Neural cell (in vitro differentiated cells): ENCODE measurements at regions not wholly inside any gene's neighbourhood (a gene's known extent, or its start where the extent isn't known, plus 50 kb on each side); places are given as distances from the start of the nearest gene placed in this dataset.

ENCODE experiments used
- CTCF ChIP-seq: fragments of 450-650 bp; IDR thresholded peaks from 2 replicates; pipeline ENCODE4 v1.5.1; 2014; ENCODE audit warnings: antibody characterized with exemption, mild to moderate bottlenecking, moderate library complexity; ENCODE audit not compliant: poor library complexity, severe bottlenecking
- EP300 ChIP-seq: fragments of 450-650 bp; conservative IDR thresholded peaks from 2 replicates; pipeline ENCODE4 v1.6.1; 2014; ENCODE audit warnings: antibody characterized with exemption, mild to moderate bottlenecking, moderate library complexity; ENCODE audit not compliant: poor library complexity, severe bottlenecking
- EZH2 ChIP-seq: fragments of 200-600, 300-800 bp; shearing (Covaris generic), sonication (generic); IDR thresholded peaks from 2 replicates; pipeline ENCODE4 v1.6.1; 2014; ENCODE audit warnings: antibody characterized with exemption, low read length, borderline replicate concordance, mild to moderate bottlenecking; ENCODE audit not compliant: insufficient read depth, poor library complexity, severe bottlenecking
- MXI1 ChIP-seq: fragments of 450-650 bp; conservative IDR thresholded peaks from 2 replicates; pipeline ENCODE4 v1.6.1; 2014; ENCODE audit warnings: antibody characterized with exemption, mild to moderate bottlenecking; ENCODE audit not compliant: poor library complexity, severe bottlenecking
- POLR2AphosphoS5 ChIP-seq: IDR thresholded peaks from 2 replicates; pipeline ENCODE4 v1.6.1; 2012
- REST ChIP-seq: IDR thresholded peaks from 2 replicates; pipeline ENCODE4 v1.6.1; 2012; ENCODE audit warnings: borderline replicate concordance
- SMC3 ChIP-seq: fragments of 450-650 bp; conservative IDR thresholded peaks from 2 replicates; pipeline ENCODE4 v1.6.1; 2014; ENCODE audit warnings: antibody characterized with exemption, mild to moderate bottlenecking, moderate library complexity; ENCODE audit not compliant: poor library complexity
- TAF1 ChIP-seq: IDR thresholded peaks from 2 replicates; pipeline ENCODE4 v1.6.1; 2012; ENCODE audit warnings: low read depth

- TF ChIP-seq EZH2 (no peak), CTCF (no peak), POLR2AphosphoS5 (no peak), SMC3 (no peak), MXI1 (no peak), REST (no peak), TAF1 (no peak), EP300 (no peak)
Measured at GRCh38 chr10:1814556-1814955, 77.2 kb upstream of the ADARB2 start.
